ENCODE measurements at regions not wholly inside any gene's neighbourhood (a gene's known extent, or its start where the extent isn't known, plus 50 kb on each side); places are given as distances from the start of the nearest gene placed in this dataset.

GRCh38 chr13:86825410-86825809 is 845.8 kb upstream of the SLITRK5 start:
- Histone ChIP-seq H2AFZ (ENCODE audit: low read length) (no peak overlapping the region), H4K20me1 (ENCODE audit: insufficient read depth, low read length) (no peaks in the 10 kb centered on the region), H3K36me3 (replicated peaks in 1 of 2; ENCODE audit: control insufficient read depth in 1 of 2, insufficient read depth in 2 of 2, low read length in 2 of 2) (no peaks in the 10 kb centered on the region), H3K4me1 (ENCODE audit: insufficient read depth, low read length) (no peaks in the 10 kb centered on the region), H3K4me3 (replicated peaks in 1 of 3; ENCODE audit: insufficient read depth in 1 of 3, low read depth in 2 of 3, low read length in 3 of 3) (no peak overlapping the region), H3K9me3 (ENCODE audit: low read length) (no peaks in the 10 kb centered on the region), H3K4me2 (ENCODE audit: low read depth, low read length) (no peak overlapping the region), H3K27ac (ENCODE audit: extremely low read length, insufficient read depth, low read length) (no peak overlapping the region), H3K79me2 (ENCODE audit: insufficient read depth, low read length) (no peaks in the 10 kb centered on the region), H3K27me3 (ENCODE audit: control insufficient read depth in 1 of 2, insufficient read depth in 2 of 2, low read length in 2 of 2) (no peaks in the 10 kb centered on the region), H3K9ac (ENCODE audit: insufficient read depth, low read depth, low read length) (no peak overlapping the region)
- ChIA-PET CTCF (ENCODE audit: low intra/inter-chr PET ratio, low total read pairs) (no interaction called here), POLR2A (no interaction called here)
- ATAC-seq = peak; percentile 69
- 0% methylated on average over 1 of the region's 1 CpG for WGBS (ENCODE audit: low lambda C conversion rate)
- intact Hi-C loops (cut with micrococcal nuclease; ENCODE audit: unreplicated experiment) (no loop called here), in situ Hi-C loops (cut with HindIII; ENCODE audit: extremely low pct_ligation_motif_present, low pct_unique_long_range_greater_than_20kb) (no loop called here)
- TF ChIP-seq ZNF616 (CRISPR knock-in tag; IDR thresholded peaks at IDR 0.05; ENCODE audit: low read depth) (no peak), NFE2 (CRISPR knock-in tag; IDR thresholded peaks at IDR 0.05) (no peak), ZNF335 (CRISPR knock-in tag; IDR thresholded peaks at IDR 0.05) (0 out of 2 replicates have a peak, but pooled peaks have one; percentile 58)
- no TSS peak for BruUV-seq (replicated peaks)
- FAIRE-seq = no peak
- peak; percentile 1 for DNase-seq (ENCODE audit: low spot score)

DNA sequence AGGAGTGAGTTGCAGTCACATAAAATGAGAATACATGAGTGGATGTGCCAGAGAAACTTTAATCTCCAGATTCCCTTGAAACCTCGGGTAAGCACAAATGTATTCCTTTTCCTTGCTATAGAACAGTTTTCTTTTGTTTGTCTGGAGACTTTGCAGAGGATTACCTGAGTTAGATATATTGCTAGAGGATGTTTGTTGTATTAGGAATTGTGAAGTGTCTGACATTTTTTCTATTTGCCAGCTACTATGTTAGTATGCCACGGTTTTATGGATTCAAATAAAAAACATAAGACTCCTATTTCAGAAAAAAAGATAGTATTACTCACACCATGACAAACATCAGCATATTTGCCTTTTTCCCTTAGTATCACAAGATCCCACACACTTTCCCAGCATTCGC is 844.9 kb upstream of the SLITRK5 start:
- H2AFZ ChIP-seq (ENCODE audit: low read length) = no peak overlapping the region
- POLR2A ChIA-PET = no interaction called here
- no peak overlapping the region for H3K27ac ChIP-seq (ENCODE audit: extremely low read length, insufficient read depth, low read length)
- ATAC-seq (no peak), FAIRE-seq (no peak), DNase-seq (ENCODE audit: low spot score) (no peak)
- H3K9me3 ChIP-seq (ENCODE audit: low read length) = no peaks in the 10 kb centered on the region
- no TSS peak for BruUV-seq (replicated peaks)
- no peaks in the 10 kb centered on the region for H3K27me3 ChIP-seq (ENCODE audit: control insufficient read depth in 1 of 2, insufficient read depth in 2 of 2, low read length in 2 of 2)
- intact Hi-C loops (cut with micrococcal nuclease; ENCODE audit: unreplicated experiment) = no loop called here
- in situ Hi-C loops (cut with HindIII; ENCODE audit: extremely low pct_ligation_motif_present, low pct_unique_long_range_greater_than_20kb) = no loop called here
- no peaks in the 10 kb centered on the region for H3K4me1 ChIP-seq (ENCODE audit: insufficient read depth, low read length)
- no peaks in the 10 kb centered on the region for H3K79me2 ChIP-seq (ENCODE audit: insufficient read depth, low read length)
- no peak overlapping the region for H3K4me2 ChIP-seq (ENCODE audit: low read depth, low read length)
- H3K9ac ChIP-seq (ENCODE audit: insufficient read depth, low read depth, low read length) = no peak overlapping the region
- WGBS (ENCODE audit: low lambda C conversion rate) = 31% methylated on average over 3 of the region's 3 CpGs
- CTCF ChIA-PET (ENCODE audit: low intra/inter-chr PET ratio, low total read pairs) = no interaction called here
- no peak overlapping the region for H3K4me3 ChIP-seq (replicated peaks in 1 of 3; ENCODE audit: insufficient read depth in 1 of 3, low read depth in 2 of 3, low read length in 3 of 3)
- H3K36me3 ChIP-seq (replicated peaks in 1 of 2; ENCODE audit: control insufficient read depth in 1 of 2, insufficient read depth in 2 of 2, low read length in 2 of 2) = no peaks in the 10 kb centered on the region
- no peaks in the 10 kb centered on the region for H4K20me1 ChIP-seq (ENCODE audit: insufficient read depth, low read length)
- TF ChIP-seq HES4 (CRISPR knock-in tag; IDR thresholded peaks at IDR 0.05; ENCODE audit: borderline replicate concordance) (no peak), ZNF234 (CRISPR knock-in tag; conservative IDR thresholded peaks at IDR 0.05) (no peak), SOX13 (IDR thresholded peaks at IDR 0.05) (no peak), SOX13 (CRISPR knock-in tag; conservative IDR thresholded peaks at IDR 0.05 in 1 of 2, IDR thresholded peaks at IDR 0.05 in 1 of 2) (no peak), TFDP1 (CRISPR knock-in tag; IDR thresholded peaks at IDR 0.05; ENCODE audit: borderline replicate concordance) (no peak), MAF1 (CRISPR knock-in tag; IDR thresholded peaks at IDR 0.05; ENCODE audit: borderline replicate concordance) (no peak), DR1 (CRISPR knock-in tag; IDR thresholded peaks at IDR 0.05) (no peak), ZNF451 (CRISPR knock-in tag; IDR thresholded peaks at IDR 0.05) (no peak), NRL (CRISPR knock-in tag; IDR thresholded peaks at IDR 0.05; ENCODE audit: borderline replicate concordance) (no peak)
- TF ChIP-seq, protein P1, sequence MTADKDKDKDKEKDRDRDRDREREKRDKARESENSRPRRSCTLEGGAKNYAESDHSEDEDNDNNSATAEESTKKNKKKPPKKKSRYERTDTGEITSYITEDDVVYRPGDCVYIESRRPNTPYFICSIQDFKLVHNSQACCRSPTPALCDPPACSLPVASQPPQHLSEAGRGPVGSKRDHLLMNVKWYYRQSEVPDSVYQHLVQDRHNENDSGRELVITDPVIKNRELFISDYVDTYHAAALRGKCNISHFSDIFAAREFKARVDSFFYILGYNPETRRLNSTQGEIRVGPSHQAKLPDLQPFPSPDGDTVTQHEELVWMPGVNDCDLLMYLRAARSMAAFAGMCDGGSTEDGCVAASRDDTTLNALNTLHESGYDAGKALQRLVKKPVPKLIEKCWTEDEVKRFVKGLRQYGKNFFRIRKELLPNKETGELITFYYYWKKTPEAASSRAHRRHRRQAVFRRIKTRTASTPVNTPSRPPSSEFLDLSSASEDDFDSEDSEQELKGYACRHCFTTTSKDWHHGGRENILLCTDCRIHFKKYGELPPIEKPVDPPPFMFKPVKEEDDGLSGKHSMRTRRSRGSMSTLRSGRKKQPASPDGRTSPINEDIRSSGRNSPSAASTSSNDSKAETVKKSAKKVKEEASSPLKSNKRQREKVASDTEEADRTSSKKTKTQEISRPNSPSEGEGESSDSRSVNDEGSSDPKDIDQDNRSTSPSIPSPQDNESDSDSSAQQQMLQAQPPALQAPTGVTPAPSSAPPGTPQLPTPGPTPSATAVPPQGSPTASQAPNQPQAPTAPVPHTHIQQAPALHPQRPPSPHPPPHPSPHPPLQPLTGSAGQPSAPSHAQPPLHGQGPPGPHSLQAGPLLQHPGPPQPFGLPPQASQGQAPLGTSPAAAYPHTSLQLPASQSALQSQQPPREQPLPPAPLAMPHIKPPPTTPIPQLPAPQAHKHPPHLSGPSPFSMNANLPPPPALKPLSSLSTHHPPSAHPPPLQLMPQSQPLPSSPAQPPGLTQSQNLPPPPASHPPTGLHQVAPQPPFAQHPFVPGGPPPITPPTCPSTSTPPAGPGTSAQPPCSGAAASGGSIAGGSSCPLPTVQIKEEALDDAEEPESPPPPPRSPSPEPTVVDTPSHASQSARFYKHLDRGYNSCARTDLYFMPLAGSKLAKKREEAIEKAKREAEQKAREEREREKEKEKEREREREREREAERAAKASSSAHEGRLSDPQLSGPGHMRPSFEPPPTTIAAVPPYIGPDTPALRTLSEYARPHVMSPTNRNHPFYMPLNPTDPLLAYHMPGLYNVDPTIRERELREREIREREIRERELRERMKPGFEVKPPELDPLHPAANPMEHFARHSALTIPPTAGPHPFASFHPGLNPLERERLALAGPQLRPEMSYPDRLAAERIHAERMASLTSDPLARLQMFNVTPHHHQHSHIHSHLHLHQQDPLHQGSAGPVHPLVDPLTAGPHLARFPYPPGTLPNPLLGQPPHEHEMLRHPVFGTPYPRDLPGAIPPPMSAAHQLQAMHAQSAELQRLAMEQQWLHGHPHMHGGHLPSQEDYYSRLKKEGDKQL (CRISPR knock-in tag; IDR thresholded peaks at IDR 0.05; ENCODE audit: low read depth) = no peak
- TF ChIP-seq, protein P2, sequence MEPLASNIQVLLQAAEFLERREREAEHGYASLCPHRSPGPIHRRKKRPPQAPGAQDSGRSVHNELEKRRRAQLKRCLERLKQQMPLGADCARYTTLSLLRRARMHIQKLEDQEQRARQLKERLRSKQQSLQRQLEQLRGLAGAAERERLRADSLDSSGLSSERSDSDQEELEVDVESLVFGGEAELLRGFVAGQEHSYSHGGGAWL (CRISPR knock-in tag; IDR thresholded peaks at IDR 0.05) = no peak

Measured in HepG2 (cell line).